Kidney tubule cell (primary cell): ENCODE measurements at regions not wholly inside any gene's neighbourhood (a gene's known extent, or its start where the extent isn't known, plus 50 kb on each side); places are given as distances from the start of the nearest gene placed in this dataset.
"Not testable (repeated sequence)": the region's sequence is repeated elsewhere in the genome, so short reads cannot be mapped to it uniquely, and the experiment has no call there.

Experiments used
- DNase-seq: peaks from one replicate; pipeline ENCODE4 v3.0.0-alpha.2; 2018; ENCODE audit warnings: low spot score

- not testable (repeated sequence) for DNase-seq
Observed at GRCh38 chr9:94191706-94192105, 67.4 kb upstream of the ZNF169 start.

GRCh38 chr9:94198414-94198813 is 60.7 kb upstream of the ZNF169 start:
- no peak for DNase-seq

GRCh38 chr9:94199776-94200175 is 59.3 kb upstream of the ZNF169 start:
- DNase-seq: no peak

- no peak for DNase-seq
Observed at GRCh38 chr9:94204174-94204573, 54.9 kb upstream of the ZNF169 start.

GRCh38 chr9:94207781-94208180 is 51.3 kb upstream of the ZNF169 start:
- no peak for DNase-seq
